CMK (cell line): ENCODE measurements at regions not wholly inside any gene's neighbourhood (a gene's known extent, or its start where the extent isn't known, plus 50 kb on each side); places are given as distances from the start of the nearest gene placed in this dataset.
"Not testable (repeated sequence)": the region's sequence is repeated elsewhere in the genome, so short reads cannot be mapped to it uniquely, and the experiment has no call there.

Experiments used
- DNase-seq: peaks from one replicate; pipeline ENCODE4 v3.0.0-alpha.2; 2010; ENCODE audit warnings: low read depth

- DNase-seq = no peak
These were observed 56.4 kb upstream of the RBMS1 start for GRCh38 chr2:160550048-160550447.

- no peak for DNase-seq
These were observed 57.7 kb upstream of the RBMS1 start for GRCh38 chr2:160551259-160551658.

GRCh38 chr2:160555420-160556071 is 61.9 kb upstream of the RBMS1 start:
- DNase-seq = no peak

GRCh38 chr2:160557903-160558302 is 64.3 kb upstream of the RBMS1 start:
- DNase-seq = no peak

GRCh38 chr2:160558531-160558930 is 64.9 kb upstream of the RBMS1 start:
- no peak for DNase-seq

GRCh38 chr2:160561551-160562295 is 68.1 kb upstream of the RBMS1 start:
- DNase-seq = no peak

- no peak for DNase-seq
These were observed 69.1 kb upstream of the RBMS1 start for GRCh38 chr2:160562730-160563129.

- DNase-seq = no peak
These were observed 71.0 kb upstream of the RBMS1 start for GRCh38 chr2:160564591-160564990.

- no peak for DNase-seq
These were observed 71.7 kb upstream of the RBMS1 start for GRCh38 chr2:160565099-160565845.

GRCh38 chr2:160566717-160567116 is 73.1 kb upstream of the RBMS1 start:
- DNase-seq = no peak

GRCh38 chr2:160568856-160569255 is 75.2 kb upstream of the RBMS1 start:
- DNase-seq = no peak

GRCh38 chr2:160570376-160570775 is 76.8 kb upstream of the RBMS1 start:
- no peak for DNase-seq

- no peak for DNase-seq
These were observed 81.0 kb upstream of the RBMS1 start for GRCh38 chr2:160574468-160575140.

GRCh38 chr2:160575368-160575767 is 81.8 kb upstream of the RBMS1 start:
- DNase-seq = no peak

GRCh38 chr2:160576054-160576499 is 82.5 kb upstream of the RBMS1 start:
- DNase-seq = no peak

GRCh38 chr2:160577081-160577480 is 83.5 kb upstream of the RBMS1 start:
- not testable (repeated sequence) for DNase-seq

GRCh38 chr2:160581035-160581434 is 87.4 kb upstream of the RBMS1 start:
- DNase-seq = no peak

- no peak for DNase-seq
These were observed 87.8 kb upstream of the RBMS1 start for GRCh38 chr2:160581448-160581847.

GRCh38 chr2:160582081-160582480 is 88.5 kb upstream of the RBMS1 start:
- DNase-seq = no peak

- DNase-seq = no peak
These were observed 89.0 kb upstream of the RBMS1 start for GRCh38 chr2:160582490-160583145.

GRCh38 chr2:160583146-160583535 is 89.5 kb upstream of the RBMS1 start:
- DNase-seq = no peak
